Activated CD4-positive, alpha-beta T cell treated with anti-CD3 and anti-CD28 coated beads for 1 hour (primary cell): ENCODE measurements at regions not wholly inside any gene's neighbourhood (a gene's known extent, or its start where the extent isn't known, plus 50 kb on each side); places are given as distances from the start of the nearest gene placed in this dataset.
"Not testable (repeated sequence)": the region's sequence is repeated elsewhere in the genome, so short reads cannot be mapped to it uniquely, and the experiment has no call there.

Experiments used
- DNase-seq: peaks from one replicate; pipeline ENCODE4 v3.0.0-alpha.2; 2020

GRCh38 chr13:80499536-80500290 is 158.8 kb upstream of the SPRY2 start:
- DNase-seq: no peak

- DNase-seq: no peak
Measured at GRCh38 chr13:80498433-80498832, 157.5 kb upstream of the SPRY2 start.

GRCh38 chr13:80497978-80498377 is 157.1 kb upstream of the SPRY2 start:
- DNase-seq: no peak

GRCh38 chr13:80497439-80497838 is 156.5 kb upstream of the SPRY2 start:
- no peak for DNase-seq

- no peak for DNase-seq
Measured at GRCh38 chr13:80496721-80497397, 155.9 kb upstream of the SPRY2 start.

GRCh38 chr13:80490491-80490943 is 149.6 kb upstream of the SPRY2 start:
- DNase-seq: not testable (repeated sequence)

- DNase-seq: no peak
Measured at GRCh38 chr13:80486402-80486801, 145.5 kb upstream of the SPRY2 start.

GRCh38 chr13:80483157-80483556 is 142.2 kb upstream of the SPRY2 start:
- no peak for DNase-seq

- DNase-seq: no peak
Measured at GRCh38 chr13:80481588-80481987, 140.7 kb upstream of the SPRY2 start.

- no peak for DNase-seq
Measured at GRCh38 chr13:80477661-80478443, 136.9 kb upstream of the SPRY2 start.

- DNase-seq: no peak
Measured at GRCh38 chr13:80476953-80477352, 136.0 kb upstream of the SPRY2 start.

- no peak for DNase-seq
Measured at GRCh38 chr13:80475718-80476117, 134.8 kb upstream of the SPRY2 start.

- no peak for DNase-seq
Measured at GRCh38 chr13:80473695-80474094, 132.8 kb upstream of the SPRY2 start.

- no peak for DNase-seq
Measured at GRCh38 chr13:80469853-80470381, 129.0 kb upstream of the SPRY2 start.

- DNase-seq: no peak
Measured at GRCh38 chr13:80469105-80469852, 128.4 kb upstream of the SPRY2 start.

GRCh38 chr13:80465321-80465720 is 124.4 kb upstream of the SPRY2 start:
- DNase-seq: no peak

GRCh38 chr13:80463673-80464352 is 122.9 kb upstream of the SPRY2 start:
- no peak for DNase-seq

GRCh38 chr13:80462567-80462966 is 121.6 kb upstream of the SPRY2 start:
- DNase-seq: no peak

- no peak for DNase-seq
Measured at GRCh38 chr13:80462037-80462436, 121.1 kb upstream of the SPRY2 start.

GRCh38 chr13:80458543-80458942 is 117.6 kb upstream of the SPRY2 start:
- no peak for DNase-seq

- no peak for DNase-seq
Measured at GRCh38 chr13:80454245-80454644, 113.3 kb upstream of the SPRY2 start.

- no peak for DNase-seq
Measured at GRCh38 chr13:80452279-80452678, 111.4 kb upstream of the SPRY2 start.
